OCI-LY7 (cell line): ENCODE measurements at regions not wholly inside any gene's neighbourhood (a gene's known extent, or its start where the extent isn't known, plus 50 kb on each side); places are given as distances from the start of the nearest gene placed in this dataset.
"Not testable (repeated sequence)": the region's sequence is repeated elsewhere in the genome, so short reads cannot be mapped to it uniquely, and the experiment has no call there.

ENCODE experiments used
- BruUV-seq: library from RNA; stranded (reverse); fragments of 400-500 nt; replicated peaks from 2 replicates; lab custom pipeline; 2021; lab: Mats Ljungman, UMichigan
- CTCF ChIA-PET: fragments of 300-600 bp; sonication (Branson Sonifier 250); formaldehyde crosslinking; loops from one replicate; lab custom pipeline; 2022; ENCODE audit warnings: antibody characterized with exemption; ENCODE audit not compliant: unreplicated experiment; lab: Charles Lee
- POLR2A ChIA-PET: fragments of 300-600 bp; sonication (Branson Sonifier 250); formaldehyde crosslinking; loops from one replicate; lab custom pipeline; 2022; ENCODE audit warnings: antibody characterized with exemption; lab: Charles Lee
- DNase-seq: peaks from one replicate; pipeline ENCODE4 v3.0.0-alpha.2; 2015; ENCODE audit warnings: low spot score
- H2AFZ ChIP-seq: fragments of 200-600 bp; sonication (generic), shearing (Covaris generic); 2 replicates; pipeline ENCODE4 v1.6.1; 2014; ENCODE audit warnings: mild to moderate bottlenecking, antibody characterized with exemption, low read length, moderate library complexity
- H3K27ac ChIP-seq: fragments of 200-600 bp; sonication (generic); 2 replicates; pipeline ENCODE4 v1.5.1; 2014; ENCODE audit warnings: mixed run types, low read depth, mild to moderate bottlenecking, moderate library complexity, low read length, inconsistent platforms; ENCODE audit not compliant: poor library complexity, severe bottlenecking
- H3K36me3 ChIP-seq: fragments of 200-600 bp; sonication (generic); 2 replicates; pipeline ENCODE4 v1.6.1; 2014; ENCODE audit warnings: mild to moderate bottlenecking, antibody characterized with exemption, low read length, moderate library complexity, mixed read lengths; ENCODE audit not compliant: insufficient read depth
- H3K4me1 ChIP-seq: fragments of 200-600 bp; sonication (generic); 2 replicates; pipeline ENCODE4 v1.5.1; 2014; ENCODE audit warnings: mild to moderate bottlenecking, low read length; ENCODE audit not compliant: insufficient read depth, poor library complexity, severe bottlenecking
- H3K4me2 ChIP-seq: fragments of 200-600 bp; sonication (generic); 2 replicates; pipeline ENCODE4 v1.6.1; 2014; ENCODE audit warnings: mild to moderate bottlenecking, low read length
- H3K4me3 ChIP-seq: fragments of 200-600 bp; sonication (generic); 2 replicates; pipeline ENCODE4 v1.5.1; 2014; ENCODE audit warnings: mild to moderate bottlenecking, low read depth, low read length; ENCODE audit not compliant: poor library complexity, severe bottlenecking
- H3K79me2 ChIP-seq: fragments of 200-600 bp; sonication (generic); 2 replicates; pipeline ENCODE4 v1.6.1; 2016; ENCODE audit warnings: low read depth, mild to moderate bottlenecking, low read length, moderate library complexity, mixed read lengths; ENCODE audit not compliant: insufficient read depth
- H3K9me2 ChIP-seq: fragments of 200-600 bp; sonication (generic); 2 replicates; pipeline ENCODE4 v1.6.1; 2016; ENCODE audit warnings: mild to moderate bottlenecking, low read length, mixed read lengths; ENCODE audit not compliant: insufficient read depth
- H3K9me3 ChIP-seq: fragments of 200-600 bp; sonication (generic); 2 replicates; pipeline ENCODE4 v1.6.1; 2014; ENCODE audit warnings: mild to moderate bottlenecking, mixed run types, low read length, mixed read lengths
- H4K20me1 ChIP-seq: fragments of 200-600 bp; sonication (generic); 2 replicates; pipeline ENCODE4 v1.6.1; 2014; ENCODE audit warnings: mild to moderate bottlenecking, antibody characterized with exemption, low read length, moderate library complexity, mixed read lengths; ENCODE audit not compliant: insufficient read depth
- CTCF ChIP-seq: fragments of 200-600 bp; sonication (generic); conservative IDR thresholded peaks from 2 replicates; pipeline ENCODE4 v1.5.1; 2014; ENCODE audit warnings: mild to moderate bottlenecking, antibody characterized with exemption, low read length, moderate library complexity, mixed read lengths
- EZH2phosphoT487 ChIP-seq: fragments of 200-600 bp; sonication (generic); IDR thresholded peaks from 2 replicates; pipeline ENCODE4 v1.6.1; 2018; ENCODE audit warnings: low read depth, borderline replicate concordance, mild to moderate bottlenecking, mixed run types, antibody characterized with exemption, low read length, moderate library complexity, mixed read lengths
- intact Hi-C: fragments of 100-400 bp; cut with micrococcal nuclease; formaldehyde crosslinking; loops from one replicate; pipeline ENCODE4 v1.10.0; 2022; ENCODE audit not compliant: unreplicated experiment

- BruUV-seq = no TSS peak
- Histone ChIP-seq H2AFZ (no peak overlapping the region), H3K27ac (no peak overlapping the region), H3K36me3 (no peaks in the 10 kb centered on the region), H3K4me1 (no peaks in the 10 kb centered on the region), H3K79me2 (no peaks in the 10 kb centered on the region), H3K4me2 (no peak overlapping the region), H4K20me1 (no peaks in the 10 kb centered on the region), H3K4me3 (no peak overlapping the region), H3K9me2 (no peaks in the 10 kb centered on the region), H3K9me3 (no peaks in the 10 kb centered on the region)
- ChIA-PET CTCF (no interaction called here), POLR2A (no interaction called here)
- intact Hi-C loops = no loop called here
- DNase-seq = no peak
- TF ChIP-seq CTCF (no peak), EZH2phosphoT487 (no peak)
Measured at GRCh38 chr12:105681341-105681740, 350.9 kb downstream of the C12orf75 start.

GRCh38 chr12:105682821-105683220, 352.3 kb downstream of the C12orf75 start:
- H3K9me3 ChIP-seq, H2AFZ ChIP-seq, H4K20me1 ChIP-seq, POLR2A ChIA-PET, H3K4me1 ChIP-seq, BruUV-seq, CTCF ChIA-PET, H3K79me2 ChIP-seq, intact Hi-C loops, H3K4me2 ChIP-seq, H3K4me3 ChIP-seq, DNase-seq, H3K9me2 ChIP-seq, H3K27ac ChIP-seq, H3K36me3 ChIP-seq: not testable (repeated sequence)

- H3K36me3 ChIP-seq, H3K79me2 ChIP-seq, BruUV-seq, H3K4me3 ChIP-seq, H3K4me2 ChIP-seq, H3K27ac ChIP-seq, H3K4me1 ChIP-seq, H3K9me2 ChIP-seq, H2AFZ ChIP-seq, H3K9me3 ChIP-seq, CTCF ChIA-PET, POLR2A ChIA-PET, DNase-seq, H4K20me1 ChIP-seq, intact Hi-C loops: not testable (repeated sequence)
Measured at GRCh38 chr12:105683836-105684235, 353.3 kb downstream of the C12orf75 start.

GRCh38 chr12:105698075-105698474, 367.6 kb downstream of the C12orf75 start:
- POLR2A ChIA-PET = interaction anchor here (0.7 kb wide), 1 partner anchor 935 kb away, joined by 3 read pairs; no protein-coding TSS in a partner anchor
- intact Hi-C loops = no loop called here
- BruUV-seq = no TSS peak

More at GRCh38 chr12:105698075-105698474, 367.6 kb downstream of the C12orf75 start:
- Histone ChIP-seq H3K27ac (no peak overlapping the region), H3K4me1 (no peaks in the 10 kb centered on the region), H3K4me2 (no peak overlapping the region), H3K36me3 (no peaks in the 10 kb centered on the region), H3K9me3 (no peaks in the 10 kb centered on the region), H2AFZ (no peak overlapping the region), H4K20me1 (no peaks in the 10 kb centered on the region), H3K9me2 (no peaks in the 10 kb centered on the region), H3K79me2 (no peaks in the 10 kb centered on the region), H3K4me3 (no peak overlapping the region)
- CTCF ChIA-PET = no interaction called here
- no peak for DNase-seq
- TF ChIP-seq CTCF (no peak), EZH2phosphoT487 (no peak)
